IPS-20b (cell line): ENCODE measurements at regions not wholly inside any gene's neighbourhood (a gene's known extent, or its start where the extent isn't known, plus 50 kb on each side); places are given as distances from the start of the nearest gene placed in this dataset.

Source experiments
- H3K27ac ChIP-seq: one replicate; pipeline ENCODE4 v1.5.1; 2013; ENCODE audit warnings: low read length
- H3K27me3 ChIP-seq: 2 replicates; pipeline ENCODE4 v1.6.1; 2013; ENCODE audit warnings: mild to moderate bottlenecking, low read length, inconsistent platforms; ENCODE audit not compliant: insufficient read depth
- H3K36me3 ChIP-seq: 2 replicates; pipeline ENCODE4 v1.6.1; 2013; ENCODE audit warnings: low read depth, mild to moderate bottlenecking, inconsistent platforms, low read length, moderate library complexity; ENCODE audit not compliant: insufficient read depth
- H3K4me1 ChIP-seq: 2 replicates; pipeline ENCODE4 v1.6.1; 2013; ENCODE audit warnings: mild to moderate bottlenecking, control low read depth, inconsistent platforms, low read length, moderate library complexity; ENCODE audit not compliant: insufficient read depth
- H3K4me3 ChIP-seq: 2 replicates; pipeline ENCODE4 v1.5.1; 2013; ENCODE audit warnings: mild to moderate bottlenecking, low read length, inconsistent platforms
- H3K9ac ChIP-seq: 2 replicates; pipeline ENCODE4 v1.6.1; 2013; ENCODE audit warnings: low read depth, mild to moderate bottlenecking, inconsistent platforms, low read length, moderate library complexity
- H3K9me3 ChIP-seq: 2 replicates; pipeline ENCODE4 v1.6.1; 2013; ENCODE audit warnings: mild to moderate bottlenecking, low read depth, low read length, inconsistent platforms; ENCODE audit not compliant: insufficient read depth

DNA sequence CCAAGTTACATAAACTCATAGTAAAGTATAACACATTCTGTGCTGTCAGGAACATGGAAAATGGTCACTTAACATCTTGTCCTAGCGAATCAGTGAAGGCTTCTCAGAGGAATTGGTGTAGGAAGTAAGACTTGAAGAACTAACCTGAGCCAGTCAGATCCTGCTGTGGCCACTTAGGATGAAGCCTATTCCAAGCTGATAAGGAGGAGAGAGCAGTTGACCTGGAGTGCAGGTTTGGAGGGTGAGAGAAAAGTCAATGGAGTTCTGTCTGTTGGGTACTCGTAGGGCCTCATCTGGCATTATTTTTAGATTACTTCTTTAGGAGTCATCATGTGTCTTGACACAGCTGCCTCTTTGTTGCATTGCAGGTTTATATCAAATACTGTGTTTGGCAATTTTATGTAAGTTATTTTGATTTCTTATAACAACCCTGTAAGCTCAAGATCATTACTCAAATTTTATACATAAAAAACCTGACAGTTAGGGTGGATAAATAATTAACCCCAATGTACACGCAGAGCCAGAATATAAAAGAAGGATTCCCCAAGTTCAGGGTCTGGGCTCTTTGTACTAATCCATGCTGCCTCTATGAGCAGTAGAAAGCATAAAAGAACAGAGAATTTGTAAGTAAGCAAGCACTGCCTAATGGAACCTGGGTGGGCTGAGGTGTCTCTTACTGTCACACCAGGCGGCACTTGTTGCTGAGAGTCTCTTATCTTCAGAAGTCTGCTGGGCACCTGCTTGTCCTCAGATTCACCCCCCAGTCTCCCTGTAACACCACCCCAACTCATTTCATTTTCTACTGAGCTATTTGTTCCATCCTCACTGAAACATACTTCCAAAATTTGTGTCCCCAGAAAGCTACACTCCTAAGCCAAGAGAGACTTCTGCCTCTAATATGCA is 252.1 kb upstream of the NT5C1B start:
- Histone ChIP-seq H3K27ac (no peak overlapping the region), H3K27me3 (0 out of 2 replicates have a peak, but pooled peaks cover 9% of the 10 kb centered on the region), H3K9ac (no peak overlapping the region), H3K36me3 (no peaks in the 10 kb centered on the region), H3K4me1 (peaks cover 24% of the 10 kb centered on the region; the same call in 1 of the 2 replicates), H3K9me3 (no peaks in the 10 kb centered on the region), H3K4me3 (no peak overlapping the region)

DNA sequence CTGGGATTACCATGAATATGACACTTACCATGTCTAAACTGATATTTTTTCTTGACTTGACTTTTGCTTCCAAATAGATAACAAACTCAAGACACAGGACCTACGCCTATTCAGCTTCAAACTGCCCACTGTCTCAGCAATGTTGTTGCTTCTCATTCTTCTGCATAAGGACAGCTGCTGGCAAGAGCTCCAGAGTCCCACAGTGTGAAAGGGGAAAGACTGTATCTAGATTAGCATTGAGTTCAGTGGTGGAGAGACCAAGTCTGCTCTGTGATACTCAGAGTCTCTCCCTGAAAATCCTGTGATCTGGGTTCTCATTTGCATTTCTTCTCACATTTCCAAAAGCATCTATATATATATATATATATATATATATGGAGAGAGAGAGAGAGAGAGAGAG is 247.9 kb upstream of the NT5C1B start:
- Histone ChIP-seq H3K27ac (no peak overlapping the region), H3K9ac (no peak overlapping the region), H3K9me3 (no peaks in the 10 kb centered on the region), H3K4me3 (peak overlapping the region; percentile 42; the same call in 1 of the 2 replicates), H3K27me3 (0 out of 2 replicates have a peak, but pooled peaks cover 9% of the 10 kb centered on the region), H3K36me3 (no peaks in the 10 kb centered on the region), H3K4me1 (peaks cover 25% of the 10 kb centered on the region; the same call in 1 of the 2 replicates)

DNA sequence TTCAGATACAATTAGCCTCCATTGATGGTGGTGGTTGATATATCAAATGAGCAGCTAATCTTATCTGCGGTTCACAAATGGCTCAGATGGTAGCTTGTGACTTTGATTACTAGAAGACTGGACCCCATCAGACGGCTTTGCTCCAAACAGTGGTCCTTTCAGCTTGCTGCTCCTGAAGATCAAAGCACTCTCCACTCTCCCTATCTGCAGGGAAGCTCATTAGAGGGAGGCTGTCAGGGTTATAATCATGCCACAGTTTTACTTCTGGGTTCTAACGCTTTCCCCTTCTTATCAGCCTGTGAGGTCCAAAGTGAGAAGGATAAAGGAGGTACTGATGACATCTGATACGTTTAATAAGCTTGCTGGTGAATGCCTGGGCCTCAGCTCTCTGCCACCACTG is 247.1 kb upstream of the NT5C1B start:
- Histone ChIP-seq H3K9me3 (no peaks in the 10 kb centered on the region), H3K4me3 (peak overlapping the region; percentile 10; the same call in 1 of the 2 replicates), H3K27me3 (0 out of 2 replicates have a peak, but pooled peaks cover 9% of the 10 kb centered on the region), H3K36me3 (no peaks in the 10 kb centered on the region), H3K27ac (no peak overlapping the region), H3K9ac (no peak overlapping the region), H3K4me1 (peaks cover 25% of the 10 kb centered on the region; the same call in 1 of the 2 replicates)

DNA sequence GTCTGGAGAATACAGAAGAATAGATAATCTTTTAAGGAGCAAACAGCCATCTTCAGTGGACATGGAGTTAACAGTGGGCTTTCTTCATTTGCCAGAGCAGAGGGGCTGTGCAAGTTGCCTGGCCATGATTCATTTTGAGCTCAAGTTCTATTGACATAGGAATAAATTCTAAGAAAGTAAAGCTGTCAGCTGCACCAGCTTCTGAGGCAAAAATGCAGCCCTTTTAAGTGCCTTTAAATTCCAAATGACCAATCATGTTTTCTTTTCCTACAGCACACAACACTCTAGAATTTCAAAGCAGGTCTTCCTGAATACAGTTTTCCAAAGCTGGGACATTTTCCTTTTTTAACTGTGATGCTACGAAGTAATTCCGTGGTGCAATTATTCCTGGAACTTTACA is 246.4 kb upstream of the NT5C1B start:
- Histone ChIP-seq H3K36me3 (no peaks in the 10 kb centered on the region), H3K27me3 (0 out of 2 replicates have a peak, but pooled peaks cover 9% of the 10 kb centered on the region), H3K9ac (no peak overlapping the region), H3K9me3 (no peaks in the 10 kb centered on the region), H3K4me3 (no peak overlapping the region), H3K4me1 (peaks cover 25% of the 10 kb centered on the region; the same call in 1 of the 2 replicates), H3K27ac (no peak overlapping the region)

DNA sequence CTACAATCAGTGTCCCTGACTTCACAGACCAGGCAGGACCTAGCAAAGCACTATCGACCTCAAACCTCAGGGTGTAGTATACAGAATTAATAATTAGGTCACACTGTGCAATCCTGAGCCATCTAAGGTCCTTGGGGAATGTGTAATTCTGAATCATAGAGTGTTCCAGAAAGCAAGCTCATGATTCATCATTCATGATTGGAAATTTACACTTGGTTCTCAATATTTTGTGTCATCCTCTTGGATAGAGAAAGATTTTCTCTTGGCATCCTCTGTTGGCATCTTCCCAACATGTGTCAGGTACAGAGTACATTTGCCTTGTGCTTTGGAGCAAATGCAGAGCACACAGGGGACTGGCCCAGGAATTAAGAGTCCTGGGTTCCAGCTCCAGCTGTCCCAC is 245.0 kb upstream of the NT5C1B start:
- Histone ChIP-seq H3K36me3 (no peaks in the 10 kb centered on the region), H3K9ac (no peak overlapping the region), H3K27me3 (0 out of 2 replicates have a peak, but pooled peaks cover 9% of the 10 kb centered on the region), H3K9me3 (no peaks in the 10 kb centered on the region), H3K4me3 (no peak overlapping the region), H3K4me1 (peaks cover 25% of the 10 kb centered on the region; the same call in 1 of the 2 replicates), H3K27ac (no peak overlapping the region)

DNA sequence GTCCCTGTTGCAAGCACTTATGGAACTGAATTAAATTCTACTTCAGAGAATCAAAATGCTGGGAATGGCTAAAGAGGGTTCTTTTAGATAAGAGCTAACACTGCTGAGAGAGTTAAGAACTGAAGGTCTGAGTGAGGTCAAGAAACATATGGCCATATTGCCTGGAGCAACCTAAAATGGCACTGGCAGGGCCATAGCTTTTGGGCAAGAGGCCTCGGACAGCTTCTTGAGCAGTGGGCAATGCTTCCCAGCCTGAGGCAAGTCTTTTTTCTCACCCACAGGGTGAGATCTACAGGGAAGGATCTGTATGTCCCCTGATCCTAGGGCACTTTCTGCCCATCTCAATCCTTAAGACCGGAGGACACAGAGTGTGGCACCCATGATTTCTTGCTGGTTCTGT is 244.6 kb upstream of the NT5C1B start:
- Histone ChIP-seq H3K9me3 (no peaks in the 10 kb centered on the region), H3K27ac (no peak overlapping the region), H3K4me1 (peaks cover 25% of the 10 kb centered on the region; the same call in 1 of the 2 replicates), H3K4me3 (no peak overlapping the region), H3K27me3 (0 out of 2 replicates have a peak, but pooled peaks cover 7% of the 10 kb centered on the region), H3K9ac (no peak overlapping the region), H3K36me3 (no peaks in the 10 kb centered on the region)

DNA sequence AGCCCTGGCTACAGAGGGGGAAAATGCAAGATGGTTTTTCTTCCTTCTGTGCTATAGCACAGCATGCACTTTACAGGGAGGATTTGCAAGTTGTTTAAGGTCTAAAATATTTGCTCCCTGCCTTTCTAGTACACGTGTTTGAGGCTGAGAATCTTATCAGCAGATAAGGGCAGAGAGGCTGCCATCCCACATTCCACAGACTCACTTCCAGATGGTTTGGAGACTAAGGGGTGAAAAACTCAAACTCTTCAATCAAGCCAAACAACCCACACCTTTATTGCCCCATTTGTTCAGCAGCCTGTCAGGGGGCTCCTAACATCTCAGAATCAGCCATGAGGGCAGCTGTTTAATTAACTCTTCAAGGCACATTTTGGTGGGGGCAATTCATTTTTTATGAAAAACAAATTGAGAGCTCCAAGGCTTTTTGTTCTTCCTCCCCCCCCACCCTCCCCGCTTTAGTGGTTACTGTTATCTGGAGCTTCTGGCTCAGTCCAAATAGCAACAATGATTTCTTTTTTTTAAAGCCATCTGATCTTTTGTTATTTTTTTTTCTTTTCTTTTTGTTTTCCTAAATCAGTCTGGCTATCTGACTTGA is 242.6 kb upstream of the NT5C1B start:
- peaks cover 15% of the 10 kb centered on the region; the same call in 1 of the 2 replicates for H3K4me1 ChIP-seq
- H3K9me3 ChIP-seq, result no peaks in the 10 kb centered on the region
- no peak overlapping the region for H3K4me3 ChIP-seq
- no peaks in the 10 kb centered on the region for H3K36me3 ChIP-seq
- H3K27ac ChIP-seq, result no peak overlapping the region
- H3K27me3 ChIP-seq, result no peaks in the 10 kb centered on the region
- H3K9ac ChIP-seq, result no peak overlapping the region

DNA sequence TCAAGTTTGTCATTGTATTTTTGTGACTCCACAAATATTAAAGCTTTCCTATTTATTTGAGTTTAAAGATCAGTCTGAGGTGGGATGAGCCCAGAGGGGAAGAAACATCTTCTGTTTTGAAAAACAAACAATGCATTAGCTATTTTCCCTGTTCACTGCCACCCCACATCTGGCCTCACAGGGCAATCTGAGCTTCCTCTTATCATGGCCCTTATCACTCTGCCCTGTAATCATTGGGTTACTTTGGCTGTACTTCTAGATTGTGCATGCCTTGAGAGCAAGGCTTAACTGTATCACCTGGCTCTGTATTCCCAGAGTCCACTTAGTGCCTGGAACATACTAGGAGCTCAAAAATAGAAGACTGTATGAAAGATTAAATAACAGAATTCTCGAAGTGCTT is 241.6 kb upstream of the NT5C1B start:
- H3K36me3 ChIP-seq, result no peaks in the 10 kb centered on the region
- no peak overlapping the region for H3K9ac ChIP-seq
- peaks cover 5% of the 10 kb centered on the region; the same call in 1 of the 2 replicates for H3K4me1 ChIP-seq

DNA sequence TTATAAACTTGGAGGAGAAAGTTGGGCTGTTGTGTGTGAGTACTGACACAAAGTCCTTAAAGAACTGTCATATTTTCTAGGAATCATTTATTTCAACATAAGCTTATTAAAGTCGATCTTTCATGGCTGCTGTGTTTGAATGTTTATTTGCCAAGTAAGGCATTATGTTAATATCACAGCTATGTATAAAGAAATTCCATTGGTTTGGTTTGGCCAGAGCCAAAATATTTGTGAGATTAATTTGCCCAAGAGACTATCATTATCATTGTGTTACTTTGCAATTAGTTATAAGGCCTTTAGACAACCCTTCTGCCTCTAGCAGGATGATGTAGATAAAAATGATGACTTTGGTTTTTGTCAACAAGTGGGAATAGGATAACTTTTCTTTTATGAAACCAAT is 240.6 kb upstream of the NT5C1B start:
- no peak overlapping the region for H3K4me3 ChIP-seq
- no peaks in the 10 kb centered on the region for H3K27me3 ChIP-seq
- no peak overlapping the region for H3K9ac ChIP-seq
- H3K27ac ChIP-seq, result no peak overlapping the region
- H3K36me3 ChIP-seq, result no peaks in the 10 kb centered on the region
- 0 out of 2 replicates have a peak, but pooled peaks cover 5% of the 10 kb centered on the region for H3K4me1 ChIP-seq
- no peaks in the 10 kb centered on the region for H3K9me3 ChIP-seq

More for the DNA sequence above, 241.6 kb upstream of the NT5C1B start:
- Histone ChIP-seq H3K4me3 (no peak overlapping the region), H3K9me3 (no peaks in the 10 kb centered on the region), H3K27me3 (no peaks in the 10 kb centered on the region), H3K27ac (no peak overlapping the region)

DNA sequence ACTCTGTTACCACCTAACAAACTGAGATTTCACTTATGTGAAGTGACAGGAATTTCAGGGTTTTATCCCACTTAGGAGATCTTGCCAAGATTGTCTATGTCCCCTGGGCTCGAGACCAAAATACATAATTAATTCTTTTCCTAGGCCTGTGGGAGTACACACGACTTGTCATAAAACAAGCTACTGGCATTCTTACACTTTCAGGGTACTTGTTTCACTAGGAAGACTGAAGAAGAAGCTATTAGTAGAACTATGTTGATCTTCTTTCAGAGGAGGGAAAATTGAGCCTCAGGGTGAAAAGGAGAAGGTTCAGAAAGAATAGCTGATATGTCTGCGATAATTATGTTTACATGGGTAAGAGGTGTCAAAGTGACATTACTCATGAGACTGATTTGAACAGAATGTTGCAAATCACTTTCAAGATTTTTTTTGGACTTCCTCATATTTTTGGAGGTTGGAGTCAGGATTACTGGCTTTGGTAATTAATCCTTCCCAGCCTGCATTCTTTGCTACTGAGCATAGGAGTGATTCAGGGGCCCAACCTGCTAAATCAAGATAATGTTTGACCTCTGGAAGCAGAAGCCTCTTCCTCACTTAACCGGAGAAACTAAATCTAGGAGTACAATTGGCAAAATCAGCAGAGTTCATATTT is 240.0 kb upstream of the NT5C1B start:
- Histone ChIP-seq H3K4me1 (0 out of 2 replicates have a peak, but pooled peaks cover 5% of the 10 kb centered on the region), H3K27me3 (no peaks in the 10 kb centered on the region), H3K9ac (no peak overlapping the region), H3K36me3 (no peaks in the 10 kb centered on the region), H3K27ac (no peak overlapping the region), H3K9me3 (no peaks in the 10 kb centered on the region), H3K4me3 (no peak overlapping the region)

DNA sequence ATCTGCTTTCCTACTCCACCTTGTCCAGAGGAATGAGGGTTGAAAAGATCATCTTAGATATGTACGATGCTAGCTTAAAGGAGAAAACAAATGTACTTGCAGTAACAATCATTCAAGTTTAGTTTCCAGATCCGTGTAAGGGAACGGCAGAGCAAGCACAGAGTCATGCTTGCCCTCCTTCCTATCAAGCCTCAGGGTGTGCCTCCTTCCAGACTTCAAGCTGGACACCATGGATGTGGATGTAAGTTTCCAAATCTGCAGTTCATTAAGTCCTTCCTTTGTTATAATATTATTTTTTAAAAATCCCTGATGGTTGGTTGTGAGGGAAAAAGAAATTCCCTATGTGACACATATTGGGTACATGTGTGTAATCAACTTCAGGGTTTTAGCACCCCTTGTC is 238.9 kb upstream of the NT5C1B start:
- Histone ChIP-seq H3K4me3 (no peak overlapping the region), H3K36me3 (no peaks in the 10 kb centered on the region), H3K4me1 (0 out of 2 replicates have a peak, but pooled peaks cover 5% of the 10 kb centered on the region), H3K9ac (no peak overlapping the region), H3K27me3 (no peaks in the 10 kb centered on the region), H3K9me3 (no peaks in the 10 kb centered on the region), H3K27ac (no peak overlapping the region)
